DOHH2 (cell line): ENCODE measurements at regions not wholly inside any gene's neighbourhood (a gene's known extent, or its start where the extent isn't known, plus 50 kb on each side); places are given as distances from the start of the nearest gene placed in this dataset.

Experiments
- H3F3A ChIP-seq: fragments of 200-600 bp; sonication (generic), shearing (Covaris generic); 2 replicates; pipeline ENCODE4 v1.6.0; 2016; ENCODE audit warnings: antibody characterized with exemption, mild to moderate bottlenecking; ENCODE audit not compliant: control insufficient read depth, insufficient read depth
- H3K27ac ChIP-seq: fragments of 200-600 bp; sonication (generic); 2 replicates; pipeline ENCODE4 v1.5.1; 2014; ENCODE audit warnings: low read depth, mild to moderate bottlenecking, low read length, moderate library complexity
- H3K27me3 ChIP-seq: fragments of 200-600 bp; sonication (generic); 2 replicates; pipeline ENCODE4 v1.6.1; 2014; ENCODE audit warnings: mild to moderate bottlenecking, low read length, mixed read lengths; ENCODE audit not compliant: control insufficient read depth
- H3K36me3 ChIP-seq: fragments of 200-600 bp; sonication (generic); 2 replicates; pipeline ENCODE4 v1.6.1; 2014; ENCODE audit warnings: mild to moderate bottlenecking, low read length, moderate library complexity, mixed read lengths; ENCODE audit not compliant: control insufficient read depth
- H3K4me1 ChIP-seq: fragments of 200-600 bp; sonication (generic); 2 replicates; pipeline ENCODE4 v1.6.1; 2014; ENCODE audit warnings: mild to moderate bottlenecking, low read length, mixed read lengths; ENCODE audit not compliant: control insufficient read depth
- H3K4me2 ChIP-seq: fragments of 200-600 bp; sonication (generic); 2 replicates; pipeline ENCODE4 v1.6.0; 2014; ENCODE audit warnings: mild to moderate bottlenecking, low read length, moderate library complexity
- H3K4me3 ChIP-seq: fragments of 200-600 bp; sonication (generic); 2 replicates; pipeline ENCODE4 v1.5.1; 2014; ENCODE audit warnings: mild to moderate bottlenecking, low read length, mixed read lengths
- H3K79me2 ChIP-seq: fragments of 200-600 bp; sonication (generic); 2 replicates; pipeline ENCODE4 v1.6.1; 2014; ENCODE audit warnings: mild to moderate bottlenecking, low read length, mixed read lengths; ENCODE audit not compliant: control insufficient read depth
- H3K9me2 ChIP-seq: fragments of 200-600 bp; sonication (generic); replicated peaks from 2 replicates; pipeline ENCODE4 v1.6.1; 2014; ENCODE audit warnings: mild to moderate bottlenecking, low read length, mixed read lengths; ENCODE audit not compliant: control insufficient read depth
- H3K9me3 ChIP-seq: fragments of 200-600 bp; sonication (generic); 2 replicates; pipeline ENCODE4 v1.6.1; 2014; ENCODE audit warnings: antibody characterized with exemption, low read length, mixed read lengths; ENCODE audit not compliant: control insufficient read depth, insufficient read depth
- H4K20me1 ChIP-seq: fragments of 200-600 bp; sonication (generic); 2 replicates; pipeline ENCODE4 v1.6.0; 2014; ENCODE audit warnings: low read depth, mild to moderate bottlenecking, antibody characterized with exemption, low read length, moderate library complexity; ENCODE audit not compliant: control insufficient read depth, insufficient read depth
- CTCF ChIP-seq: fragments of 200-600 bp; sonication (generic); IDR thresholded peaks from one replicate; pipeline ENCODE4 v1.5.1; 2014; ENCODE audit warnings: antibody characterized with exemption, mild to moderate bottlenecking, low read depth, low read length; ENCODE audit not compliant: poor library complexity, severe bottlenecking
- EZH2phosphoT487 ChIP-seq: fragments of 200-600 bp; sonication (generic); IDR thresholded peaks from 2 replicates; pipeline ENCODE4 v1.6.1; 2017; ENCODE audit warnings: borderline replicate concordance, mild to moderate bottlenecking, antibody characterized with exemption, low read length, moderate library complexity, mixed read lengths

GRCh38 chr5:158385982-158386381, 527.0 kb upstream of the CLINT1 start:
- no peaks in the 10 kb centered on the region for H3K9me2 ChIP-seq

GRCh38 chr5:158384535-158385481, 525.9 kb upstream of the CLINT1 start:
- no peaks in the 10 kb centered on the region for H3F3A ChIP-seq
- no peaks in the 10 kb centered on the region for H3K79me2 ChIP-seq
- H3K4me1 ChIP-seq, result no peaks in the 10 kb centered on the region
- H4K20me1 ChIP-seq, result no peaks in the 10 kb centered on the region
- H3K9me3 ChIP-seq, result peaks cover 11% of the 10 kb centered on the region; the same call in 1 of the 2 replicates
- H3K36me3 ChIP-seq, result no peaks in the 10 kb centered on the region
- no peaks in the 10 kb centered on the region for H3K27me3 ChIP-seq
- no peak overlapping the region for H3K4me2 ChIP-seq
- TF ChIP-seq CTCF (no peak), EZH2phosphoT487 (no peak)
- no peak overlapping the region for H3K27ac ChIP-seq
- no peak overlapping the region for H3K4me3 ChIP-seq
- H3K9me2 ChIP-seq, result no peaks in the 10 kb centered on the region

More at GRCh38 chr5:158385982-158386381, 527.0 kb upstream of the CLINT1 start:
- H3K27me3 ChIP-seq, result no peaks in the 10 kb centered on the region
- no peaks in the 10 kb centered on the region for H3F3A ChIP-seq
- TF ChIP-seq CTCF, result no peak
- TF ChIP-seq EZH2phosphoT487, result no peak
- no peak overlapping the region for H3K4me3 ChIP-seq
- H3K4me1 ChIP-seq, result peaks cover 10% of the 10 kb centered on the region
- H4K20me1 ChIP-seq, result no peaks in the 10 kb centered on the region
- peaks cover 11% of the 10 kb centered on the region; the same call in 1 of the 2 replicates for H3K9me3 ChIP-seq
- no peaks in the 10 kb centered on the region for H3K36me3 ChIP-seq
- no peak overlapping the region for H3K27ac ChIP-seq
- no peak overlapping the region for H3K4me2 ChIP-seq
- H3K79me2 ChIP-seq, result no peaks in the 10 kb centered on the region

- Histone ChIP-seq H3K79me2 (no peaks in the 10 kb centered on the region), H3K4me3 (no peak overlapping the region), H3F3A (no peaks in the 10 kb centered on the region), H3K36me3 (no peaks in the 10 kb centered on the region), H3K9me3 (peaks cover 11% of the 10 kb centered on the region; the same call in 1 of the 2 replicates), H4K20me1 (no peaks in the 10 kb centered on the region), H3K4me1 (no peaks in the 10 kb centered on the region), H3K9me2 (no peaks in the 10 kb centered on the region), H3K27me3 (no peaks in the 10 kb centered on the region), H3K4me2 (no peak overlapping the region), H3K27ac (no peak overlapping the region)
- TF ChIP-seq EZH2phosphoT487, result no peak
- no peak for TF ChIP-seq CTCF
These were observed 524.5 kb upstream of the CLINT1 start for GRCh38 chr5:158383486-158383885.
